ENCODE measurements at regions not wholly inside any gene's neighbourhood (a gene's known extent, or its start where the extent isn't known, plus 50 kb on each side); places are given as distances from the start of the nearest gene placed in this dataset.
"Not testable (repeated sequence)": the region's sequence is repeated elsewhere in the genome, so short reads cannot be mapped to it uniquely, and the experiment has no call there.

GRCh38 chr5:127133071-127133470 lies 59.8 kb upstream of the C5orf63 start:
- no peak for DNase-seq

DNA sequence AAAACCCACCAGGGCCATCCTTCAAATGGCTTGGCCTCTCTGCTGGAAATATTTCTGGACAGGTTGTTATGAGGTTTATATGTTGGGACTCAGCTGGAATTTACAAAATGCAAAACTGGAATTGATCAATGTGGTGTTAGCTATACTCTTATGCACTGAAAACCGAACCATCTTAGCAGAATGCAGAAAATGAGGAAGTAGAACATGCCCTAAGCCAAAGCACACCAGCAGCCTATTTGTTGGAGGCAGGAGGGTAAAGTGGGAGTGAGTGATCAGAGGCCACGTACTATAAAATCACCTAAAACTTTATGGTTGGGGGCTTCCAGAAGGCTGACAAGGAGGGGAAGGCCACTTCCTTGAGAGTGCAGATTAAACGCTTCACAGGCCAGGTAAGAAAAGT lies 63.6 kb upstream of the C5orf63 start:
- no peak for DNase-seq

GRCh38 chr5:127143722-127144121 lies 70.4 kb upstream of the C5orf63 start:
- DNase-seq, result no peak

- DNase-seq, result no peak
Measured at GRCh38 chr5:127153031-127153430, 79.7 kb upstream of the C5orf63 start.

GRCh38 chr5:127153521-127153920 lies 80.2 kb upstream of the C5orf63 start:
- no peak for DNase-seq

DNA sequence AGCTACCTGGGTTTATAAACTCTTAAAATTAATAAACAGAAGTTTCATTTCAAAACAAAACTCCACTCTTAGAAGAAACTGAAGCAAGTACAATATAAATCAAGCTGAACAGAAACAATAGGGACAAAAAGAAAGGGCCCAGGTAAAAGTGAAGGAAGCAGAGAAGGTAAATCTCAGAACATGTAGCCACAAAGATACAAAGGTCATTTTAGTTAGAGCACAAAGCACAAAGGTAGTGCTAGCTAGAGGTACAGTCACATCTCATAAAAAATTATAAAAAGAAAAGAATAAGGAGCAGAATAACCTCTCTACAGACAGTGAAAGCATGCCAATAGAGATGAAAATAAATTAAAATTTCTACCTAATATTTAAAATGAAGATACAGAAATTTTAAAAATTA lies 90.4 kb upstream of the C5orf63 start:
- no peak for DNase-seq

DNA sequence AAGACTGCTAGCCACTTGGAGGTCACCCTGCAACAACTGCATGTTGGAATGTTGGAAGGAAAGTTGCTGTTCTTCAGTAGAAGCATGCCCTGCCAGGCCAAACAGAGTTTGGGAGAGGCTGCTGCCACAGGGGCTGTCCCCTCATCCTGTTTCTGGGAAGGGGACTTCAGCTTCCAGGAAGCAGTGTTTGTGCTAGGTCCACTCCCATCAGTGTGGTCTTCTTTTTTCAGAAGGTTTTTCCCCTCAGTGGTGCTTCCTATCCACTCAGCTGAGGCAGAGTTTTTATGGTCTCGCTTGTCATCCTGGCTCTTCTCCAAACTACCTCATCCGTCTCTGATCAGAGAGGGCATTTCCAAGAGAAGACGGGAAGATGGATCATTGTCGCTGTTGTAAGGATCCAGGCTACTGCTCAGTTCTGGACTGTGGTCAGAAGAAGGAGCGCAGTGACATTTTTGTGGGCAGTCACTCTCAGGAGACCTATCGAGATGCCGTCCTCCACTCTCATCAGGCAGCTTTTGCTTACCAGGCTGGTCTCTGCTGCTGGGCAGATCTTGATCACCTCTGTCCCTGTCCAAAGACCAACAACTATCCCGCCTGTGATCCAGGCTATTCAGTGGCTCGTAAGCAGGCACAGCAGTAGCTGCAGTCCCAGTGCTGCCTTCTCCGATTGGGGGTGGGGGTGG lies 97.8 kb upstream of the C5orf63 start:
- no peak for DNase-seq

DNA sequence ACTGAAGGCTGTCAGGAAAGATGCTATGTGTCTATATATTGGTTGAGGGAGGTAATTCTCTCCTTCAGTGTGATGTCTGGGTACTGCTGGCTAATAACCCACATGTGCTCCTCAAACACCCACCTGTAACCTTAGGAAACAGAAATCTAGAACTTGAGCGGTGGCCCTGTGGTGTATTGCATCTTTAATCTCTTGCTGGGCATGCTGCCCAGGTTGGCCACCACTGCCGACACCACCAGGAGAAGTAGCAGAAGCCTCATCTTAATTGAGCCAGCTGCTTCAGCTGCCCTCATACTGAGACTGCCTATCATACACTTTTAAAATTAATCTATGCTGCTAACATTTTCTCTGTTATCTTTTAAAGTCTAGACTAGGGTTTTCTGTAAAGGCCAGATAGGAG lies 103.5 kb upstream of the C5orf63 start:
- DNase-seq, result no peak

GRCh38 chr5:127182631-127183030 lies 108.0 kb upstream of the MEGF10 start:
- not testable (repeated sequence) for DNase-seq

- DNase-seq, result no peak
Measured at GRCh38 chr5:127183332-127183731, 107.3 kb upstream of the MEGF10 start.

- no peak for DNase-seq
Measured at GRCh38 chr5:127184851-127185250, 105.7 kb upstream of the MEGF10 start.

- DNase-seq, result no peak
Measured at GRCh38 chr5:127186657-127187056, 103.9 kb upstream of the MEGF10 start.

GRCh38 chr5:127187706-127188105 lies 102.9 kb upstream of the MEGF10 start:
- DNase-seq, result no peak

- DNase-seq, result no peak
Measured at GRCh38 chr5:127192150-127192549, 98.4 kb upstream of the MEGF10 start.

DNA sequence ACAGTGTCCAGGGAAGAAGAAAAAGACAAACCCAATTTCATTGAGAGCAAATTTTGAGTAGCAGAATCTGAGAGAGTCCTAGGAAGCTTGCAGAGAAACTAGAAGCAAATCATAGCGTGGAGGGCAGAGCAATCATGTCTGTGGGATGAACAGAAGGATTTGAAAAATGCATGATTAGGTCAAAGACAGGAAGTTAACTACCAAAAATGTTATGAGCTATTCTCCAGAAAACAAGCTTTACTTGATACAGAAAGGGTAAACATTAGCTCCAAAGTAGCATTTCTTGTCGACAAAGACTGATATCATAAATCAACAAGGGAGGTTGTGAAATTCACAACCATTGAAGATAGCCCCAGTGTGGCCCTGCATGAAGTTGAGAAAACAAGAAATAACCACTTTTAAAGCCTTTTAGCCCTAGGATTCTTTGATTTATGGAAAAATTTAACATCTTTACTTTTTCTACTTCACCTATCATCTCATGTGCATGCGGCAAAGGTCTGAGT lies 97.7 kb upstream of the MEGF10 start:
- DNase-seq, result no peak

DNA sequence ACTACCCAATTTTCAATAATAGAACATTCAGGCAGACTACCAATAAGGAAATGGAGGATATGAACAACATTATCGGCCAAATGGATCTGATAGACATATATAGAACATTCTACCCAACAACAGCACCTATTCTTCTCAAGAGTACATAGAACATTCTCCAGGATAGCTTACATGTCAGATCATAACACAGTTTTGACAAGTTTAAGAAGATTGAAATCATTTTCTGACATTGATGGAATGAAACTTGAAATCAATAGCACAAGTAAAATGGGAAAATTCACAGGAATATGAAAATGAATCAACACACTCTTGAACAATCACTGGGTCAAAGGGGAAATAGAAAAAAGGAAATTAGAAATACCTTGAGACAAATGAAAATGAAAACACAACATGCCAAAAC lies 94.6 kb upstream of the MEGF10 start:
- DNase-seq, result no peak

GRCh38 chr5:127197402-127198167 lies 93.0 kb upstream of the MEGF10 start:
- not testable (repeated sequence) for DNase-seq

DNA sequence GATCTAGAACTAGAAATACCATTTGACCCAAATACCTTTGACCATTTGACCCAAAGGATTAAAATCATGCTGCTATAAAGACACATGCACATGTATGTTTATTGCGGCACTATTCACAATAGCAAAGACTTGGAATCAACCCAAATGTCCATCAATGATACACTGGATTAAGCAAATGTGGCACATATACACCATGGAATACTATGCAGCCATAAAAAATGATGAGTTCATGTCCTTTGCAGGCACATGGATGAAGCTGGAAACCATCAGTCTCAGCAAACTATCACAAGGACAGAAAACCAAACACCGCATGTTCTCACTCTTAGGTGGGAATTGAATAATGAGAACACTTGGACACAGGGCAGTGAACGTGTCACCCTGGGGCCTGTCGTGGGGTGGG lies 87.9 kb upstream of the MEGF10 start:
- DNase-seq, result not testable (repeated sequence)

DNA sequence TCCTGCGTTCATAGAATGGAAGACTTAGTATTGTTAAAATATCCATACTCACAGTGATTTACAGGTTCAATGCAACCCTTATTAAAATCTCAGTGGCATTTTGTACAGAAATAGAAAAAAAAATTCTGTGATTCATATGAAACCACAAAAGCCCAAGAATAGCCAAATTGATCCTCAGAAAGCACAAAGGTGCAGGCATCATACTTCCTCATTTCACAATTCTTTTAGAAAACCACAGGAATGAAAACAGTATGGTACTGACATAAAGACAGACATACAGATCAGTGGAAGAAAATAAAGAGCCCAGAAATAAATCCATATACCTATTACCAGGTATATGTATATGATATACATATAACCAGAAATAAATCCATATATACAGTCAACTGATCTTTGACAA lies 86.8 kb upstream of the MEGF10 start:
- no peak for DNase-seq

- no peak for DNase-seq
Measured at GRCh38 chr5:127205147-127205546, 85.4 kb upstream of the MEGF10 start.

- DNase-seq, result no peak
Measured at GRCh38 chr5:127206320-127207113, 84.1 kb upstream of the MEGF10 start.

GRCh38 chr5:127210042-127210441 lies 80.6 kb upstream of the MEGF10 start:
- no peak for DNase-seq

DNA sequence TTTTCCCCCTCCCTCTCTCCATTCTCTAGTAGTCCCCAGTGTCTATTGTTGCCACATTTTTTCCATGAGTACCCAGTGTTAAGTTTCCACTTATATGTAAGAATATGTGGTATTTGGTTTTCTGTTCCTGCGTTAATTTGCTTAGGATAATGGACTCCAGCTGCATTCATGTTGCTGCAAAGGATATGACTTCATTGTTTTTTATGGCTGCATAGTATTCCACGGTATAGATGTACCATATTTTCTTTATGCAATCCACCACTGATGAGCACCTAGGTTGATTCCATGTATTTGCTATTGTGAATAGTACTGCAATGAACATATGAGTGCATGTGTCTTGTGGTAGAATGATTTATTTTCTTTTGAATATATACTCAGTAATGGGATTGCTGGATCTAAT lies 77.4 kb upstream of the MEGF10 start:
- DNase-seq, result no peak

GRCh38 chr5:127216143-127216542 lies 74.5 kb upstream of the MEGF10 start:
- DNase-seq, result no peak

Data from stimulated activated CD4-positive, alpha-beta T cell treated with anti-CD3 and anti-CD28 coated beads, Interleukin-12 subunit alpha, Interleukin-12 subunit beta, amount 100 ng/mL, for 4 hours (primary cell).